H9 (cell line): ENCODE measurements at regions not wholly inside any gene's neighbourhood (a gene's known extent, or its start where the extent isn't known, plus 50 kb on each side); places are given as distances from the start of the nearest gene placed in this dataset.

Experiments used
- DNase-seq: peaks from one replicate; pipeline ENCODE4 v3.0.0-alpha.2; 2017
- H2AFZ ChIP-seq: one replicate; pipeline ENCODE4 v1.6.1; 2013; ENCODE audit warnings: mild to moderate bottlenecking, low read length, control low read depth, moderate library complexity
- H2AK5ac ChIP-seq: 2 replicates; pipeline ENCODE4 v1.6.1; 2013; ENCODE audit warnings: low read length, control low read depth, mixed read lengths; ENCODE audit not compliant: insufficient read length
- H2BK120ac ChIP-seq: one replicate; pipeline ENCODE4 v1.6.1; 2013; ENCODE audit warnings: low read depth, mild to moderate bottlenecking, low read length, control low read depth, inconsistent platforms; ENCODE audit not compliant: poor library complexity, severe bottlenecking
- H2BK12ac ChIP-seq: 2 replicates; pipeline ENCODE4 v1.6.1; 2013; ENCODE audit warnings: low read length, control low read depth, mixed read lengths, low read depth; ENCODE audit not compliant: insufficient read length
- H2BK15ac ChIP-seq: 2 replicates; pipeline ENCODE4 v1.6.1; 2013; ENCODE audit warnings: low read depth, low read length, control low read depth
- H2BK20ac ChIP-seq: one replicate; pipeline ENCODE4 v1.6.1; 2013; ENCODE audit warnings: low read depth, mild to moderate bottlenecking, low read length, control low read depth, inconsistent platforms; ENCODE audit not compliant: poor library complexity, severe bottlenecking
- H2BK5ac ChIP-seq: 2 replicates; pipeline ENCODE4 v1.6.1; 2013; ENCODE audit warnings: low read length, control low read depth, mixed read lengths; ENCODE audit not compliant: insufficient read length
- H3K14ac ChIP-seq: 2 replicates; pipeline ENCODE4 v1.6.1; 2013; ENCODE audit warnings: low read length, control low read depth; ENCODE audit not compliant: insufficient read depth
- H3K18ac ChIP-seq: 2 replicates; pipeline ENCODE4 v1.6.1; 2013; ENCODE audit warnings: low read depth, mild to moderate bottlenecking, mixed read lengths, low read length, control low read depth; ENCODE audit not compliant: insufficient read length
- H3K23ac ChIP-seq: 2 replicates; pipeline ENCODE4 v1.6.1; 2013; ENCODE audit warnings: low read length, control low read depth, mixed read lengths, low read depth; ENCODE audit not compliant: insufficient read length
- H3K23me2 ChIP-seq: 2 replicates; pipeline ENCODE4 v1.6.1; 2013; ENCODE audit warnings: low read depth, mild to moderate bottlenecking, mixed read lengths, low read length, control low read depth; ENCODE audit not compliant: insufficient read length, poor library complexity, severe bottlenecking
- H3K27ac ChIP-seq: 2 replicates; pipeline ENCODE4 v1.5.1; 2013; ENCODE audit warnings: low read length, control low read depth, mixed read lengths, low read depth; ENCODE audit not compliant: insufficient read length
- H3K27me3 ChIP-seq: 2 replicates; pipeline ENCODE4 v1.6.1; 2013; ENCODE audit warnings: low read length, control low read depth, inconsistent platforms; ENCODE audit not compliant: insufficient read depth
- H3K4ac ChIP-seq: 2 replicates; pipeline ENCODE4 v1.6.1; 2013; ENCODE audit warnings: low read depth, mild to moderate bottlenecking, control low read depth, inconsistent platforms, low read length, moderate library complexity
- H3K4me1 ChIP-seq: 2 replicates; pipeline ENCODE4 v1.6.1; 2013; ENCODE audit warnings: low read length, control low read depth, inconsistent platforms; ENCODE audit not compliant: insufficient read depth
- H3K4me2 ChIP-seq: 2 replicates; pipeline ENCODE4 v1.6.1; 2013; ENCODE audit warnings: low read length, control low read depth, mixed read lengths; ENCODE audit not compliant: insufficient read length, insufficient read depth
- H3K56ac ChIP-seq: 2 replicates; pipeline ENCODE4 v1.6.1; 2013; ENCODE audit warnings: low read depth, mild to moderate bottlenecking, mixed read lengths, low read length, control low read depth; ENCODE audit not compliant: insufficient read length
- H3K79me1 ChIP-seq: 2 replicates; pipeline ENCODE4 v1.6.1; 2013; ENCODE audit warnings: low read depth, mild to moderate bottlenecking, moderate library complexity, low read length, control low read depth, inconsistent platforms; ENCODE audit not compliant: insufficient read depth, poor library complexity, severe bottlenecking
- H3K79me2 ChIP-seq: 2 replicates; pipeline ENCODE4 v1.6.1; 2013; ENCODE audit warnings: low read length, control low read depth, inconsistent platforms; ENCODE audit not compliant: insufficient read depth
- H3K9ac ChIP-seq: 2 replicates; pipeline ENCODE4 v1.6.1; 2013; ENCODE audit warnings: low read length, control low read depth, mixed read lengths; ENCODE audit not compliant: insufficient read length; ENCODE audit errors: extremely low read depth
- H3K9me3 ChIP-seq: one replicate; pipeline ENCODE4 v1.6.1; 2013; ENCODE audit warnings: low read depth, low read length, inconsistent platforms; ENCODE audit not compliant: control insufficient read depth
- H3T11ph ChIP-seq: one replicate; pipeline ENCODE4 v1.6.1; 2013; ENCODE audit warnings: mild to moderate bottlenecking, low read length, control low read depth, inconsistent platforms
- H4K20me1 ChIP-seq: one replicate; pipeline ENCODE4 v1.6.1; 2013; ENCODE audit not compliant: control insufficient read depth, insufficient read length, insufficient read depth
- H4K5ac ChIP-seq: 2 replicates; pipeline ENCODE4 v1.6.1; 2013; ENCODE audit warnings: low read depth, mild to moderate bottlenecking, mixed read lengths, low read length, control low read depth; ENCODE audit not compliant: insufficient read length
- H4K8ac ChIP-seq: replicated peaks from 2 replicates; pipeline ENCODE4 v1.6.1; 2013; ENCODE audit warnings: low read length, control low read depth, mixed read lengths, low read depth; ENCODE audit not compliant: insufficient read length
- H4K91ac ChIP-seq: 2 replicates; pipeline ENCODE4 v1.6.1; 2013; ENCODE audit warnings: low read depth, mild to moderate bottlenecking, moderate library complexity, mixed read lengths, low read length, control low read depth; ENCODE audit not compliant: insufficient read length
- H3K27ac Mint-ChIP-seq, 3 experiments: 2 replicates in 2 of 3; 3 replicates in 1 of 3; pipeline ENCODE4 v1.8.0; 2020 to 2021; ENCODE audit warnings: mixed read lengths in 3 of 3, mild to moderate bottlenecking in 1 of 3, moderate library complexity in 1 of 3
- H3K27me3 Mint-ChIP-seq: 2 replicates; pipeline ENCODE4 v1.8.0; 2021; ENCODE audit warnings: low read depth, mild to moderate bottlenecking, moderate library complexity, mixed read lengths
- H3K36me3 Mint-ChIP-seq, 3 experiments: 2 replicates in 2 of 3; 3 replicates in 1 of 3; pipeline ENCODE4 v1.8.0; 2020 to 2021; ENCODE audit warnings: low read depth in 3 of 3, mixed read lengths in 3 of 3; ENCODE audit not compliant: insufficient read depth in 1 of 3
- H3K4me1 Mint-ChIP-seq, 2 experiments: 2 replicates each; pipeline ENCODE4 v1.8.0; 2020; ENCODE audit warnings: mixed read lengths in 2 of 2
- H3K4me3 Mint-ChIP-seq, 2 experiments: 2 replicates in 1 of 2; 3 replicates in 1 of 2; pipeline ENCODE4 v1.8.0; 2020 to 2021; ENCODE audit warnings: mild to moderate bottlenecking in 2 of 2, mixed read lengths in 2 of 2, moderate library complexity in 1 of 2
- H3K9me3 Mint-ChIP-seq, 2 experiments: 2 replicates in 1 of 2; 3 replicates in 1 of 2; pipeline ENCODE4 v1.8.0; 2020; ENCODE audit warnings: mild to moderate bottlenecking in 2 of 2, mixed read lengths in 2 of 2, moderate library complexity in 1 of 2
- CTCF ChIP-seq: fragments of 200-600 bp; sonication (generic); conservative IDR thresholded peaks from 3 replicates; pipeline ENCODE4 v1.8.0; 2021; ENCODE audit warnings: antibody characterized with exemption, mild to moderate bottlenecking
- WGBS: extraction: QIAGEN DNeasy Blood & Tissue Kit; methylation state at CpG from one replicate; pipeline ENCODE4 v1.1.7; 2013; ENCODE audit warnings: missing lambda C conversion rate, low lambda C conversion rate, mixed read lengths; ENCODE audit not compliant: insufficient read length; ENCODE audit errors: extremely low coverage; 5-methylcytosine and 5-hydroxymethylcytosine counted together

- no peak overlapping the region for H3K4me2 ChIP-seq
- no peak overlapping the region for H4K8ac ChIP-seq
- H3K23me2 ChIP-seq, result no peaks in the 10 kb centered on the region
These were observed 453.0 kb upstream of the MIS18BP1 start for GRCh38 chr14:45705940-45706534.

More at GRCh38 chr14:45705940-45706534, 453.0 kb upstream of the MIS18BP1 start:
- Histone ChIP-seq H3K4me1 (no peaks in the 10 kb centered on the region), H3K27me3 (no peaks in the 10 kb centered on the region), H3K23ac (no peak overlapping the region), H2BK15ac (no peak overlapping the region), H3K79me1 (no peaks in the 10 kb centered on the region), H2BK120ac (no peak overlapping the region), H2BK12ac (no peak overlapping the region), H3K14ac (no peak overlapping the region), H3K9ac (no peak overlapping the region), H2BK5ac (no peak overlapping the region), H3K9me3 (no peaks in the 10 kb centered on the region), H3K79me2 (no peaks in the 10 kb centered on the region), H4K91ac (no peak overlapping the region), H4K20me1 (no peaks in the 10 kb centered on the region), H3T11ph (no peak overlapping the region), H3K4ac (no peak overlapping the region), H3K56ac (no peak overlapping the region), H3K18ac (no peak overlapping the region), H3K27ac (no peak overlapping the region), H2AK5ac (no peak overlapping the region), H2BK20ac (no peak overlapping the region), H4K5ac (no peak overlapping the region), H2AFZ (no peak overlapping the region)
- no peak overlapping the region for H3K27ac Mint-ChIP-seq
- peaks cover 0 to 2% (median 0%) of the 10 kb centered on the region in 3 experiments; a peak in 1 of 7 replicates for H3K36me3 Mint-ChIP-seq
- no peak overlapping the region for H3K4me3 Mint-ChIP-seq
- no peaks in the 10 kb centered on the region for H3K27me3 Mint-ChIP-seq
- no peak for TF ChIP-seq CTCF
- no peak for DNase-seq
- no CpG with 5 or more reads among the region's 7 CpGs for WGBS
- no peaks in the 10 kb centered on the region for H3K4me1 Mint-ChIP-seq
- H3K9me3 Mint-ChIP-seq, result 0 out of 5 replicates have a peak, but pooled peaks cover 0 to 3% of the 10 kb centered on the region in 2 experiments
